Esophagus squamous epithelium (tissue), 5 donors: ENCODE measurements at regions not wholly inside any gene's neighbourhood (a gene's known extent, or its start where the extent isn't known, plus 50 kb on each side); places are given as distances from the start of the nearest gene placed in this dataset.

Source experiments
- DNase-seq: peaks from one replicate; lab custom pipeline; 2025; lab: John Stamatoyannopoulos, UW
- H3K27ac ChIP-seq, 4 donors: fragments of 200-600 bp; sonication (generic); one replicate each; pipeline ENCODE4 v1.5.1; 2016 to 2019; ENCODE audit warnings: mild to moderate bottlenecking in 1 of 4
- H3K27me3 ChIP-seq, 4 donors: fragments of 200-600 bp; sonication (generic); 1 replicate in 3 of 4; 2 replicates in 1 of 4; pipeline versions ENCODE4 v1.5.1 to v1.6.0; 2017 to 2021; ENCODE audit warnings: antibody characterized with exemption in 1 of 4
- H3K36me3 ChIP-seq, 3 donors: fragments of 200-600 bp; sonication (generic); one replicate each; pipeline ENCODE4 v1.5.1; 2016 to 2019
- H3K4me1 ChIP-seq, 3 donors: fragments of 200-600 bp; sonication (generic); one replicate each; pipeline ENCODE4 v1.5.1; 2017 to 2019
- H3K4me3 ChIP-seq, 4 donors: fragments of 200-600 bp; sonication (generic); 1 replicate in 3 of 4; 2 replicates in 1 of 4; pipeline ENCODE4 v1.5.1; 2016 to 2019; ENCODE audit warnings: mild to moderate bottlenecking in 2 of 4, moderate library complexity in 1 of 4
- H3K9me3 ChIP-seq, 3 donors: fragments of 200-600 bp; sonication (generic); one replicate each; pipeline ENCODE4 v1.5.1; 2016 to 2019
- POLR2A ChIP-seq, 4 donors: fragments of 450-650 bp; IDR thresholded peaks; one replicate each; pipeline ENCODE4 v1.6.1; 2017; ENCODE audit warnings: antibody characterized with exemption in 4 of 4, mild to moderate bottlenecking in 4 of 4, moderate library complexity in 3 of 4
- WGBS, 2 donors: methylation state at CpG; one replicate each; pipeline ENCODE4 v1.1.5; 2018; 5-methylcytosine and 5-hydroxymethylcytosine counted together
- intact Hi-C: fragments of 100-400 bp; cut with DNase I; formaldehyde crosslinking; loops from one replicate; pipeline ENCODE4 v1.15.0; 2022
- TF ChIP-seq, protein P1 (sequence below), 6 experiments: fragments of 450-650 bp in 4 of 6; fragments of 200-600 bp in 2 of 6; sonication (generic) in 2 of 6; IDR thresholded peaks; one replicate each; pipeline ENCODE4 v1.5.1; 2016 to 2019; ENCODE audit warnings: antibody characterized with exemption in 6 of 6, mild to moderate bottlenecking in 4 of 6, moderate library complexity in 4 of 6
- donor health status: DM: yes; HTN: yes; CAD: no.

DNA sequence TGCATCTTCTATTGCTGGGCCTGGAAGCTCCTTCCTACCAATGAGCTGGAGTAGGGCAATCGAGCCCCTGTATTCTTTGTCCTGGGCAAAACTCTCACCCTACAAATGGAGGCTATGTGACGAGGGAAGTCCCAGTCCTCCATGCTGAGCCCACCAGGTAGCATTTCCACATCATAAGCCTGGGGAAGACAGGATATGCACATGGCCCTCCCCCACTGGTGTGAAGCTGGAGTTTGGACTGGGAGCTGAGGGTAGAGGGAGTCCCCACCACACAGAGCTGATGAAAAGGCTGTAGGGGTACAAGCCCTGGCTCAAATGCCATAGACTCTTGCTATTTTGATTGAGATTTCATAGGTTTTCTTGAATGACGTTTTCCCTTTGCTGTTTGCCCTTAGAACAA lies 99.5 kb upstream of the FOXC1 start:
- Histone ChIP-seq H3K27ac (no peak overlapping the region), H3K9me3 (no peaks in the 10 kb centered on the region), H3K4me1 (no peaks in the 10 kb centered on the region), H3K36me3 (no peaks in the 10 kb centered on the region), H3K27me3 (peaks cover 0 to 38% (median 0%) of the 10 kb centered on the region in 4 donors), H3K4me3 (no peak overlapping the region)
- no peak for DNase-seq
- 69 to 74% methylated on average over 2 to 3 of the region's 3 CpGs for WGBS, 2 donors
- intact Hi-C loops: no loop called here
- TF ChIP-seq, protein P1, sequence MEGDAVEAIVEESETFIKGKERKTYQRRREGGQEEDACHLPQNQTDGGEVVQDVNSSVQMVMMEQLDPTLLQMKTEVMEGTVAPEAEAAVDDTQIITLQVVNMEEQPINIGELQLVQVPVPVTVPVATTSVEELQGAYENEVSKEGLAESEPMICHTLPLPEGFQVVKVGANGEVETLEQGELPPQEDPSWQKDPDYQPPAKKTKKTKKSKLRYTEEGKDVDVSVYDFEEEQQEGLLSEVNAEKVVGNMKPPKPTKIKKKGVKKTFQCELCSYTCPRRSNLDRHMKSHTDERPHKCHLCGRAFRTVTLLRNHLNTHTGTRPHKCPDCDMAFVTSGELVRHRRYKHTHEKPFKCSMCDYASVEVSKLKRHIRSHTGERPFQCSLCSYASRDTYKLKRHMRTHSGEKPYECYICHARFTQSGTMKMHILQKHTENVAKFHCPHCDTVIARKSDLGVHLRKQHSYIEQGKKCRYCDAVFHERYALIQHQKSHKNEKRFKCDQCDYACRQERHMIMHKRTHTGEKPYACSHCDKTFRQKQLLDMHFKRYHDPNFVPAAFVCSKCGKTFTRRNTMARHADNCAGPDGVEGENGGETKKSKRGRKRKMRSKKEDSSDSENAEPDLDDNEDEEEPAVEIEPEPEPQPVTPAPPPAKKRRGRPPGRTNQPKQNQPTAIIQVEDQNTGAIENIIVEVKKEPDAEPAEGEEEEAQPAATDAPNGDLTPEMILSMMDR (IDR thresholded peaks at IDR 0.05): no peak
- no peak for TF ChIP-seq POLR2A (IDR thresholded peaks at IDR 0.05)

DNA sequence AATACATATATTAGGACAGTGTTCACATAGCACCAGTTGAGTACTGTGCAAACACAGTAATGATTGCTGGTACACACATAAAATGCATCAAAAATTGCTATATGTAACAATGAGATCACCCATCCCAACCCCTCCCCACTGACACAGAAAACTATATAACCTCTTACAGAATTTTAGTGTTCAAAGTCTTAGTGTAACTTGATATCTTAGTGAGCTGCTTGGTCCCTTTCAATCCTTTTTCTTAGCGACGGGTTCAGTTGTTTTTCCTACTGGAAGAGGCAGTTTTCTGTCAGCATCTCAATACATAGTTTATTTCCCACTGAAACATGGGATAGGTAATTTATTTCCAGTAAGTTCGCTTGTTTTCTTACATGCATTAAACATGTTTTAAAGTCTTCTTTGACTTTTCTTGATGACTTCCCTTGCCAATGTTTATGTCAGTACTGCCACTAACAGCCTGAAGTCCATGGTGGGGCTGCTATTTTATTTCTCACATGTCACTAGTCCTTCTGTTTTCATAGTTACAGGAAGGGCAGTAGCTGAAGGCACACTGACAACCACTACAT lies 96.4 kb upstream of the FOXC1 start:
- TF ChIP-seq, protein P1 (IDR thresholded peaks at IDR 0.05): no peak
- no peak for TF ChIP-seq POLR2A (IDR thresholded peaks at IDR 0.05)
- Histone ChIP-seq H3K4me1 (no peaks in the 10 kb centered on the region), H3K27ac (no peak overlapping the region), H3K36me3 (no peaks in the 10 kb centered on the region), H3K27me3 (peaks cover 0 to 48% (median 0%) of the 10 kb centered on the region in 4 donors), H3K4me3 (no peak overlapping the region), H3K9me3 (no peaks in the 10 kb centered on the region)
- no peak for DNase-seq
- WGBS, 2 donors: 65 to 69% methylated on average over 3 of the region's 3 CpGs
- intact Hi-C loops: no loop called here

DNA sequence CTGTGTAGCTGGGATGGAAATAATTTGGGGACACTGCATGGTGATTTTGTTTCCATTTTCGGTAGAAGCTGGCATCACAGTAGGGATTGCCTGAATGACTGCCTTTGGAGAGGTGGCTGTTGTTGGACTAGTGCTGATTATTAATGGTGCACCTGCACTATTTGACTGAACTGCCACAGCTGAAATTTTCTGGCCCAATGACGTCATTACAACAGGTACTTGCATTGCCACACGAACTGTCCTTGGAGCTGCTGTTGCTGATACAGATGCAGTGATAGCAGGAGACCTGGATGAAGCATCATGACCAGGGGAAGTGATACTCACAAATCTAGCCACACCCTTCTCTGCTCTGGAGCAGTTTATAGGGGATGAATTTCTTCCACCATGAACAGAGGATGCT lies 95.6 kb upstream of the FOXC1 start:
- Histone ChIP-seq H3K4me3 (no peak overlapping the region), H3K36me3 (no peaks in the 10 kb centered on the region), H3K27ac (no peak overlapping the region), H3K27me3 (peaks cover 0 to 48% (median 0%) of the 10 kb centered on the region in 4 donors), H3K4me1 (no peaks in the 10 kb centered on the region), H3K9me3 (no peaks in the 10 kb centered on the region)
- no peak for DNase-seq
- WGBS, 2 donors: 67 to 87% methylated on average over 1 to 3 of the region's 3 CpGs
- intact Hi-C loops: no loop called here
- TF ChIP-seq, protein P1 (IDR thresholded peaks at IDR 0.05): no peak
- no peak for TF ChIP-seq POLR2A (IDR thresholded peaks at IDR 0.05)

DNA sequence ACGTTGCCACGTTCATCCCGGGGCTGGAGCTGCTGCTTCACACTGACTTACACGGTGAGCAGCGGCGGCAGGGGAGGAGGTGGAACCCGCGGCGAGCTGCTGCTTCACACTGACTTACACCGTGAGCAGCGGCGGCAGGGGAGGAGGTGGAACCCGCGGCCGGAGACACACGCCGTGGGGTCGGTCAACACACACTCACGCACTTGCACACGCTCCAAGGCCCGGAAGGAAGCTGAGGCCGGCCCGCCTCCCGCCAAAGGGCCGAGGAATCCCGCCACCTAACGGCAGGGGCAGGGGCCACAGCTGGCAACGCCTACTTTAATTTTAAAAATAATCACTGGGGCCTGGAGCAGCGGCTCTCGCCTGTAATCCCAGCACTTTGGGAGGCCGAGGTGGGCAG lies 94.4 kb upstream of the FOXC1 start:
- H3K27me3 ChIP-seq: peaks cover 0 to 39% (median 0%) of the 10 kb centered on the region in 4 donors
- no peaks in the 10 kb centered on the region for H3K36me3 ChIP-seq
- 90% methylated on average over 8 to 16 of the region's 31 CpGs for WGBS, 2 donors
- H3K4me1 ChIP-seq: no peaks in the 10 kb centered on the region
- H3K9me3 ChIP-seq: no peaks in the 10 kb centered on the region
- TF ChIP-seq POLR2A (IDR thresholded peaks at IDR 0.05): no peak
- TF ChIP-seq, protein P1 (IDR thresholded peaks at IDR 0.05): no peak
- no peak overlapping the region for H3K27ac ChIP-seq
- H3K4me3 ChIP-seq: no peak overlapping the region
- intact Hi-C loops: no loop called here
- DNase-seq: no peak

DNA sequence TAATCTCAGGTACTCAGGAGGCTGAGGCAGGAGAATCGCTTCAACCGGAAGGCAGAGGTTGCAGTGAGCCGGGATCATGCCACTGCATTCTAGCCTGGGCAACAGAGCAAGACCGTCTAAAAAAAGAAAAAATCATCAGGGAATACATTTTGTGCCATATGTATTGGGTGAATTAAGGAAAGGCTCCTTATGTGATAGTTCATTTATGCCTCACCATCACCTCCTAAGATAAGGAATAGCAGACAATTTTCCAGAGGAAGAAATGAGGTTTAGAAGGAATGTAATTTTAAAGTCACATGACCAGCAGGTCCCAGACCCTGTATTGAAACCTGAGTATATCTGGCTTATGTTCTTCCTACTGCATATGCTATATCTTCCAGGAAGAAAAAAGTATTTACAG lies 93.9 kb upstream of the FOXC1 start:
- TF ChIP-seq POLR2A (IDR thresholded peaks at IDR 0.05): no peak
- TF ChIP-seq, protein P1 (IDR thresholded peaks at IDR 0.05): no peak
- no peaks in the 10 kb centered on the region for H3K9me3 ChIP-seq
- H3K36me3 ChIP-seq: no peaks in the 10 kb centered on the region
- peaks cover 0 to 34% (median 0%) of the 10 kb centered on the region in 4 donors for H3K27me3 ChIP-seq
- no peaks in the 10 kb centered on the region for H3K4me1 ChIP-seq
- H3K4me3 ChIP-seq: no peak overlapping the region
- 81 to 100% methylated on average over 4 of the region's 4 CpGs for WGBS, 2 donors
- intact Hi-C loops: no loop called here
- no peak overlapping the region for H3K27ac ChIP-seq
- DNase-seq: no peak
